Breast epithelium (tissue), 3 donors: ENCODE measurements at regions not wholly inside any gene's neighbourhood (a gene's known extent, or its start where the extent isn't known, plus 50 kb on each side); places are given as distances from the start of the nearest gene placed in this dataset.

Experiments
- POLR2A ChIP-seq: fragments of 450-650 bp; IDR thresholded peaks from one replicate; pipeline ENCODE4 v1.6.1; 2016; ENCODE audit warnings: antibody characterized with exemption, mild to moderate bottlenecking, moderate library complexity
- TF ChIP-seq, protein P1 (sequence below), 3 donors: fragments of 450-650 bp; IDR thresholded peaks; one replicate each; pipeline ENCODE4 v1.5.1; 2016 to 2017; ENCODE audit warnings: antibody characterized with exemption in 3 of 3, mild to moderate bottlenecking in 3 of 3, moderate library complexity in 3 of 3

DNA sequence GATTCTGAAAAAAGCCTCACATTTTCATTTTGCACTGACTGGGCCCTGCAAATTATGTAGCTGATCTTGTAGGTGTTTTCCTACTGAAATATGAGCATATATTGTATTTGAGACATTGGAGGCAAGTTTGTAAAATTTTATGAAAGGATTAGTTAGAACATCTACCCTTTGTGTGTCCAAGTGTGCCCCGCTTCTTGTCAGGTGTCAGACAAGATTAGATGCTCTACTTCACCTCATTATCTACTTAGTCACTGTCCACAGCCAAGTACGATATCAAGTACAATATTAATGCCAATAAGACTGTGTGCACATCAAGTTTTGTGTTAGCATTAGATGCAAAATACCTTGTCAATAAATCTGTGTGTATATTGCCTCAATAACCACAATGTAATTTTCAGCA lies 67.8 kb upstream of the RPRM start:
- TF ChIP-seq POLR2A: no peak
- TF ChIP-seq, protein P1, sequence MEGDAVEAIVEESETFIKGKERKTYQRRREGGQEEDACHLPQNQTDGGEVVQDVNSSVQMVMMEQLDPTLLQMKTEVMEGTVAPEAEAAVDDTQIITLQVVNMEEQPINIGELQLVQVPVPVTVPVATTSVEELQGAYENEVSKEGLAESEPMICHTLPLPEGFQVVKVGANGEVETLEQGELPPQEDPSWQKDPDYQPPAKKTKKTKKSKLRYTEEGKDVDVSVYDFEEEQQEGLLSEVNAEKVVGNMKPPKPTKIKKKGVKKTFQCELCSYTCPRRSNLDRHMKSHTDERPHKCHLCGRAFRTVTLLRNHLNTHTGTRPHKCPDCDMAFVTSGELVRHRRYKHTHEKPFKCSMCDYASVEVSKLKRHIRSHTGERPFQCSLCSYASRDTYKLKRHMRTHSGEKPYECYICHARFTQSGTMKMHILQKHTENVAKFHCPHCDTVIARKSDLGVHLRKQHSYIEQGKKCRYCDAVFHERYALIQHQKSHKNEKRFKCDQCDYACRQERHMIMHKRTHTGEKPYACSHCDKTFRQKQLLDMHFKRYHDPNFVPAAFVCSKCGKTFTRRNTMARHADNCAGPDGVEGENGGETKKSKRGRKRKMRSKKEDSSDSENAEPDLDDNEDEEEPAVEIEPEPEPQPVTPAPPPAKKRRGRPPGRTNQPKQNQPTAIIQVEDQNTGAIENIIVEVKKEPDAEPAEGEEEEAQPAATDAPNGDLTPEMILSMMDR (IDR thresholded peaks at IDR 0.05): no peak
